Kidney (tissue), 13 donors: ENCODE measurements at regions not wholly inside any gene's neighbourhood (a gene's known extent, or its start where the extent isn't known, plus 50 kb on each side); places are given as distances from the start of the nearest gene placed in this dataset.
A peak's percentile ranks its signal among the peaks of the same experiment; 100 is the strongest.
"Not testable (repeated sequence)": the region's sequence is repeated elsewhere in the genome, so short reads cannot be mapped to it uniquely, and the experiment has no call there.

Experiments used
- DNase-seq, 5 donors: peaks; one replicate each; pipeline ENCODE4 v3.0.0-alpha.2; 2013 to 2020
- FAIRE-seq: peaks from 2 replicates; lab custom pipeline; 2012; peaks lifted over from hg19 to GRCh38; lab: Jason Lieb, UNC
- H3K27ac ChIP-seq, 2 donors: one replicate each; pipeline ENCODE4 v1.7.0; 2013; ENCODE audit warnings: low read depth in 2 of 2, low read length in 2 of 2, inconsistent platforms in 1 of 2
- H3K27me3 ChIP-seq: one replicate; pipeline ENCODE4 v1.7.1; 2013; ENCODE audit warnings: low read length, inconsistent platforms; ENCODE audit not compliant: control insufficient read depth, insufficient read depth
- H3K36me3 ChIP-seq, 3 donors: one replicate each; pipeline versions ENCODE4 v1.7.0 to v1.7.1; 2013; ENCODE audit warnings: low read length in 3 of 3, control low read depth in 1 of 3, inconsistent platforms in 1 of 3; ENCODE audit not compliant: insufficient read depth in 3 of 3, control insufficient read depth in 2 of 3
- H3K4me1 ChIP-seq, 3 donors: one replicate each; pipeline versions ENCODE4 v1.7.0 to v1.7.1; 2013; ENCODE audit warnings: low read length in 3 of 3, inconsistent platforms in 1 of 3, low read depth in 1 of 3; ENCODE audit not compliant: control insufficient read depth in 2 of 3, insufficient read depth in 2 of 3
- H3K4me3 ChIP-seq, 3 donors: one replicate each; pipeline versions ENCODE4 v1.7.0 to v1.8.1; 2013; ENCODE audit warnings: low read length in 3 of 3, control low read depth in 1 of 3, inconsistent platforms in 1 of 3
- H3K9ac ChIP-seq, 3 donors: one replicate each; pipeline versions ENCODE4 v1.7.0 to v1.7.1; 2013; ENCODE audit warnings: low read length in 3 of 3, control low read depth in 1 of 3, inconsistent platforms in 1 of 3
- H3K9me3 ChIP-seq, 3 donors: one replicate each; pipeline versions ENCODE4 v1.7.0 to v1.7.1; 2013; ENCODE audit warnings: low read length in 3 of 3, control low read depth in 1 of 3, inconsistent platforms in 1 of 3; ENCODE audit not compliant: control insufficient read depth in 2 of 3, insufficient read depth in 1 of 3
- intact Hi-C: fragments of 100-400 bp; cut with DNase I; formaldehyde crosslinking; loops from one replicate; pipeline ENCODE4 v1.11.1; 2022
- TF ChIP-seq, protein P1 (sequence below): IDR thresholded peaks from 3 replicates; pipeline ENCODE4 v1.5.1; 2012; ENCODE audit warnings: mild to moderate bottlenecking, moderate library complexity, borderline replicate concordance; ENCODE audit not compliant: insufficient read depth; ENCODE audit errors: extremely low read depth
- donor health status: control.
- donor health status: control.
- donor health status: control.
- donor health status: control.
- donor health status: control.
- donor health status: DM: yes; HTN: yes; CAD: no.
- donor health status: Normal renal cell carcinoma (clear cell type).

DNA sequence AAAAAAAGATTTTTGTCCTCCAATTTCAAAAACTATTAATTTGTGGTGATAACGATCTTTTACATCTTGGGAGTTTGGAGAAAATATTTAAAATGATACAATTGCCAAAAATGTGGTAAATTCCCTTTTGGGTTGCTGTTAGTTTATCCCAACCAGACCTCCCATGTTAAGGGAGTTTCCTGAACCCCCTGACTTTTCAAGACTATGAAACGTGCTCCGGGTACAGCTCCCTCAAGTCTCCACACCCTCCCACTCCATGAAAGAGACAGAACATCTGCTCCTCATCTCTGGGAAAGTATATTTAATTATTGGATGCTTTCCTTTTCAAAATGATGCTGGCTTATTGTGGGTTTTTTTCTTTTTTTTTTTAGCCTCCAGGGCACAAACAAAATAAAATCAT, 534.6 kb upstream of the NRP1 start:
- Histone ChIP-seq H3K27me3 (no peaks in the 10 kb centered on the region), H3K4me1 (no peaks in the 10 kb centered on the region), H3K4me3 (no peak overlapping the region), H3K36me3 (no peaks in the 10 kb centered on the region), H3K27ac (no peak overlapping the region), H3K9me3 (no peaks in the 10 kb centered on the region), H3K9ac (no peak overlapping the region)
- FAIRE-seq (no peak), DNase-seq (peak in 2 of 5 donors; percentile 42 to 83)
- intact Hi-C loops, result no loop called here
- TF ChIP-seq, protein P1, sequence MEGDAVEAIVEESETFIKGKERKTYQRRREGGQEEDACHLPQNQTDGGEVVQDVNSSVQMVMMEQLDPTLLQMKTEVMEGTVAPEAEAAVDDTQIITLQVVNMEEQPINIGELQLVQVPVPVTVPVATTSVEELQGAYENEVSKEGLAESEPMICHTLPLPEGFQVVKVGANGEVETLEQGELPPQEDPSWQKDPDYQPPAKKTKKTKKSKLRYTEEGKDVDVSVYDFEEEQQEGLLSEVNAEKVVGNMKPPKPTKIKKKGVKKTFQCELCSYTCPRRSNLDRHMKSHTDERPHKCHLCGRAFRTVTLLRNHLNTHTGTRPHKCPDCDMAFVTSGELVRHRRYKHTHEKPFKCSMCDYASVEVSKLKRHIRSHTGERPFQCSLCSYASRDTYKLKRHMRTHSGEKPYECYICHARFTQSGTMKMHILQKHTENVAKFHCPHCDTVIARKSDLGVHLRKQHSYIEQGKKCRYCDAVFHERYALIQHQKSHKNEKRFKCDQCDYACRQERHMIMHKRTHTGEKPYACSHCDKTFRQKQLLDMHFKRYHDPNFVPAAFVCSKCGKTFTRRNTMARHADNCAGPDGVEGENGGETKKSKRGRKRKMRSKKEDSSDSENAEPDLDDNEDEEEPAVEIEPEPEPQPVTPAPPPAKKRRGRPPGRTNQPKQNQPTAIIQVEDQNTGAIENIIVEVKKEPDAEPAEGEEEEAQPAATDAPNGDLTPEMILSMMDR, result no peak

DNA sequence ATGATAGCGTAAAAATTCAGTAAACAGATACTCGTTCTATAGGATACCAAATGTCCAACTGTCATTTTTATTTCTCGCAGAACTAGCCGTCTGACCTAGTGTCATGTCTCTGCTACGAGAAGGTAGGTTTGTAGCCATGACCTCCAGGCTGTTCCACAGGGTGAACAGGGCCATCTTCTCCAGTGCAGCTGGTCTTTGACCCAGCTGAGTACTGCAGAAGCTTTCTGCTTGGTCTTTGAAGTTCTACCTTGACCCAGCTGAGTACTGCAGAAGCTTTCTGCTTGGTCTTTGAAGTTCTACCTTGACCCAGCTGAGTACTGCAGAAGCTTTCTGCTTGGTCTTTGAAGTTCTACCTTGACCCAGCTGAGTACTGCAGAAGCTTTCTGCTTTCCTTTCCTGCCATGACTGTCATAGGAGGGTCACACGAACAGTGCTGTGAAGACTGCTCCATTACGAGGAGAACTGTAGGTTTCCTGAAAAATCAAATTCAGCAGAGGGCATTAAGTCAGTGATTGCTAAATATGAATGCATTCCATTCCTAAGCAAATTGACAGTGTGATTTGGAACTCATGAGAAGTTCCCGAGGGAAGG, 532.8 kb upstream of the NRP1 start:
- H3K36me3 ChIP-seq, H3K9ac ChIP-seq, FAIRE-seq, H3K27me3 ChIP-seq, H3K4me1 ChIP-seq, H3K9me3 ChIP-seq, intact Hi-C loops, H3K27ac ChIP-seq, DNase-seq, H3K4me3 ChIP-seq: not testable (repeated sequence)

DNA sequence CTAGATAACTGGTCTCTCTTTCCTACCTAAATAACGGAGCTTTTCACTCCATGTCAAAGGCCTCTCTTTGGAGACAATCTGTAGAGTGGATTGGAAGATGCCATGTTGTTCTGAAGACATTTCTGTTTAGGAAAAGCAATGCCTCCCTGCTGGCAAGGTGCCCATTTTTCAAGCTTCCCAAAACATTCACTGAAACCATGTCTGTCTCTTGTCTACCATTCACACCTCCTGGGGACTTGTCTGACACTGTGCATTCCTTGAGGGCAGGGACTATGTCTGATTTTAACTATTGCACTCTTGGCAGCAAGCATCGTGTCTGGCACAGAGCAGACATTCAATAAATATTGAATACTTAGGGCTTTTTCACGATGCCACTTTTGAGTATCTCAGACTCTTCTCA, 528.9 kb upstream of the NRP1 start:
- Histone ChIP-seq H3K27ac (no peak overlapping the region), H3K36me3 (no peaks in the 10 kb centered on the region), H3K27me3 (no peaks in the 10 kb centered on the region), H3K9ac (no peak overlapping the region), H3K9me3 (no peaks in the 10 kb centered on the region), H3K4me1 (peaks cover 0 to 6% (median 5%) of the 10 kb centered on the region in 3 donors), H3K4me3 (no peak overlapping the region)
- DNase-seq, result no peak
- TF ChIP-seq, protein P1, result no peak
- intact Hi-C loops, result no loop called here
- no peak for FAIRE-seq

DNA sequence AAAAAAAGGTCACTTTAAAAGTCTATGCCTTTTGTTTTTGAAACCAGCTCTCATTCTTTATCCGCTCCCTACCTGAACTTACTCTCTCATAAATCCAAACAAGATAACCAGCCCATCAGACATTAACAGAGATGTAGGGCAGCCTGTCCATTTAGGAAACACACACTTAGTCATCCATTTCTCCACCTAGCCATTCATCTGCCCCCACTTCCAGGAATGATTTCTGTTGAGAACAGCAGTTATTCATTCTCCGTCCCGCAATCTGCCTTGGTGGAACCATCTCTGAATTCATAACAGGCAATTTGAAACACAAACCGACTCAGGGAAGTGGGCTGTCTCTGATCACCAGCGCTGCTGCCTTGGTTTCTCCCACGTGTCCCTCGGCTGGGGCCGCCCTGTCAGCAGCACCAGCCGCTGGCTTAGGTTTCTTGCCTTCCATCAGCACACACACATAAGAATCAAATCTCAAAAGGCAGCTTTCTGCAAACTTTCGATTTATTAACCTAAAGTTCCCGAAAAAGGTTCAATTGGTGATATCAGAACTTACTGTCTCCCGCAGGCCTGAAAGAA, 528.2 kb upstream of the NRP1 start:
- intact Hi-C loops, result no loop called here
- H3K27me3 ChIP-seq, result no peaks in the 10 kb centered on the region
- H3K4me3 ChIP-seq, result no peak overlapping the region
- no peak for DNase-seq
- peaks cover 0 to 6% (median 5%) of the 10 kb centered on the region in 3 donors for H3K4me1 ChIP-seq
- TF ChIP-seq, protein P1, result no peak
- no peaks in the 10 kb centered on the region for H3K36me3 ChIP-seq
- H3K9me3 ChIP-seq, result no peaks in the 10 kb centered on the region
- no peak for FAIRE-seq
- no peak overlapping the region for H3K9ac ChIP-seq
- H3K27ac ChIP-seq, result no peak overlapping the region
